HL-60 (cell line): ENCODE measurements at regions not wholly inside any gene's neighbourhood (a gene's known extent, or its start where the extent isn't known, plus 50 kb on each side); places are given as distances from the start of the nearest gene placed in this dataset.
"Not testable (repeated sequence)": the region's sequence is repeated elsewhere in the genome, so short reads cannot be mapped to it uniquely, and the experiment has no call there.

Experiments used
- GABPA ChIP-seq: IDR thresholded peaks from 2 replicates; pipeline ENCODE4 v1.6.1; 2012; ENCODE audit warnings: low read depth
- POLR2AphosphoS5 ChIP-seq: IDR thresholded peaks from 2 replicates; pipeline ENCODE4 v1.6.1; 2012; ENCODE audit warnings: low read depth
- SPI1 ChIP-seq: IDR thresholded peaks from 2 replicates; pipeline ENCODE4 v1.6.1; 2012; ENCODE audit warnings: low read depth, mild to moderate bottlenecking, borderline replicate concordance
- TF ChIP-seq, protein P1 (sequence below): IDR thresholded peaks from one replicate; pipeline ENCODE4 v1.5.1; 2011; ENCODE audit warnings: low read length, control low read depth, inconsistent platforms; ENCODE audit not compliant: insufficient read depth

DNA sequence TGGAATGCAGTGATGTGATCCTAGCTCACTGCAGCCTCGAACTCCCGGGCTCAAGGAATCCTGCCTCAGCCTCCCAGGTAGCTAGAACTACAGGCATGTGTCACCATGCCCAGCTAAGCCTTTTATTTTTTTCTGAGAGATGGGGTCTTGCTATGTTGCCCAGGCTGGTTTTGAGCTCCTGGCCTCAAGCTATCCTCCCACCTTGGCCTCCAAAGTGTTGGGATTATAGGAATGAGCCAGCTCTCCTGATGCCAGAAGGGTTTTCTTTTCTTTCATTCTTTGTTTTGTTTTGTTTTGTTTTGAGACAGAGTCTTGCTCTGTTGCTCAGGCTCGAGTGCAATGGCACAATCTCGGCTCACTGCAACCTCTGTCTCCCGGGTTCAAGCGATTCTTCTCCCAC, 68.6 kb upstream of the WNT4 start:
- TF ChIP-seq, protein P1, sequence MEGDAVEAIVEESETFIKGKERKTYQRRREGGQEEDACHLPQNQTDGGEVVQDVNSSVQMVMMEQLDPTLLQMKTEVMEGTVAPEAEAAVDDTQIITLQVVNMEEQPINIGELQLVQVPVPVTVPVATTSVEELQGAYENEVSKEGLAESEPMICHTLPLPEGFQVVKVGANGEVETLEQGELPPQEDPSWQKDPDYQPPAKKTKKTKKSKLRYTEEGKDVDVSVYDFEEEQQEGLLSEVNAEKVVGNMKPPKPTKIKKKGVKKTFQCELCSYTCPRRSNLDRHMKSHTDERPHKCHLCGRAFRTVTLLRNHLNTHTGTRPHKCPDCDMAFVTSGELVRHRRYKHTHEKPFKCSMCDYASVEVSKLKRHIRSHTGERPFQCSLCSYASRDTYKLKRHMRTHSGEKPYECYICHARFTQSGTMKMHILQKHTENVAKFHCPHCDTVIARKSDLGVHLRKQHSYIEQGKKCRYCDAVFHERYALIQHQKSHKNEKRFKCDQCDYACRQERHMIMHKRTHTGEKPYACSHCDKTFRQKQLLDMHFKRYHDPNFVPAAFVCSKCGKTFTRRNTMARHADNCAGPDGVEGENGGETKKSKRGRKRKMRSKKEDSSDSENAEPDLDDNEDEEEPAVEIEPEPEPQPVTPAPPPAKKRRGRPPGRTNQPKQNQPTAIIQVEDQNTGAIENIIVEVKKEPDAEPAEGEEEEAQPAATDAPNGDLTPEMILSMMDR: not testable (repeated sequence)
- not testable (repeated sequence) for TF ChIP-seq POLR2AphosphoS5, GABPA, SPI1
